ENCODE measurements at regions not wholly inside any gene's neighbourhood (a gene's known extent, or its start where the extent isn't known, plus 50 kb on each side); places are given as distances from the start of the nearest gene placed in this dataset.

DNA sequence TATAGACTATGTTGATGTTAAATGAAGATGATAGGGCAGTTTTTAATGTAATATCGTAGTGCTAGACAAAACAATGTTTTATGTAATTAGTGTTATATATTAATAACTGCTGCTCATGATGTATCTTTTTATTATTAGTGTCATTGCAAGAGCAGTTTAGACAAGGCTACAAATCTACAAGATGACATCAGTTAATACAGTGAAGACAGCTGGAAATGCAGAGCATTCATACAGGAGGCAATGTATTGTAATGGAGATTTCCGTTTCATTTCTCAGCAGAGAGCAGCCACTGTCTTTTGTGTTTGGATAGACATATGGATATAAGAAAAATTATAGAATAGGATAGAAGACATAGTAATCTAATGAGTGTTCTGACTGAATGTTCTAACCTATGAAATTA lies 178.0 kb downstream of the FOXG1 start:
- TF ChIP-seq, protein P1, sequence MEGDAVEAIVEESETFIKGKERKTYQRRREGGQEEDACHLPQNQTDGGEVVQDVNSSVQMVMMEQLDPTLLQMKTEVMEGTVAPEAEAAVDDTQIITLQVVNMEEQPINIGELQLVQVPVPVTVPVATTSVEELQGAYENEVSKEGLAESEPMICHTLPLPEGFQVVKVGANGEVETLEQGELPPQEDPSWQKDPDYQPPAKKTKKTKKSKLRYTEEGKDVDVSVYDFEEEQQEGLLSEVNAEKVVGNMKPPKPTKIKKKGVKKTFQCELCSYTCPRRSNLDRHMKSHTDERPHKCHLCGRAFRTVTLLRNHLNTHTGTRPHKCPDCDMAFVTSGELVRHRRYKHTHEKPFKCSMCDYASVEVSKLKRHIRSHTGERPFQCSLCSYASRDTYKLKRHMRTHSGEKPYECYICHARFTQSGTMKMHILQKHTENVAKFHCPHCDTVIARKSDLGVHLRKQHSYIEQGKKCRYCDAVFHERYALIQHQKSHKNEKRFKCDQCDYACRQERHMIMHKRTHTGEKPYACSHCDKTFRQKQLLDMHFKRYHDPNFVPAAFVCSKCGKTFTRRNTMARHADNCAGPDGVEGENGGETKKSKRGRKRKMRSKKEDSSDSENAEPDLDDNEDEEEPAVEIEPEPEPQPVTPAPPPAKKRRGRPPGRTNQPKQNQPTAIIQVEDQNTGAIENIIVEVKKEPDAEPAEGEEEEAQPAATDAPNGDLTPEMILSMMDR (IDR thresholded peaks at IDR 0.05): no peak
- no peak for TF ChIP-seq EZH2 (IDR thresholded peaks at IDR 0.05; ENCODE audit: borderline replicate concordance, insufficient read depth, low read depth, low read length, poor library complexity, severe bottlenecking)

Data from B cell (primary cell).